Activated CD4-positive, CD25-positive, alpha-beta regulatory T cell treated with anti-CD3 and anti-CD28 coated beads, Interleukin-2, amount 50 U/mL, for 24 hours (primary cell): ENCODE measurements at regions not wholly inside any gene's neighbourhood (a gene's known extent, or its start where the extent isn't known, plus 50 kb on each side); places are given as distances from the start of the nearest gene placed in this dataset.
"Not testable (repeated sequence)": the region's sequence is repeated elsewhere in the genome, so short reads cannot be mapped to it uniquely, and the experiment has no call there.

Experiments
- ATAC-seq, 2 donors: fragments of 150-1000 bp; cut with Tn5 transposase; one replicate each; pipeline ENCODE4 v1.10.0; 2021; ENCODE audit warnings: mild to moderate bottlenecking in 1 of 2, moderate library complexity in 1 of 2

DNA sequence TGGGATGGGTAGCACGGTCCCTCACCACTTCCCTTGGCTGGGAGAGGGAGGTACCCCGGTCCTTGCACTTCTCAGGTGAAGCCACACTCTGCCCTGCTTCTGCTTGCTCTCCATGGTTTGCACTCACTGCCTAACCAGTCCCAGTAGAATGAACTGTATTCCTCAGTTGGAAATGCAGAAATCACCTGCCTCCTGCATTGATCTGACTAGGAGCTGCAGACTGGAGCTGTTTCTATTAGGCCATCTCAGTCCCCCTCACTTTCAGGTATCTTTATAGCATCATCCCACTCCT, 264.9 kb downstream of the ZWINT start:
- no peak for ATAC-seq

DNA sequence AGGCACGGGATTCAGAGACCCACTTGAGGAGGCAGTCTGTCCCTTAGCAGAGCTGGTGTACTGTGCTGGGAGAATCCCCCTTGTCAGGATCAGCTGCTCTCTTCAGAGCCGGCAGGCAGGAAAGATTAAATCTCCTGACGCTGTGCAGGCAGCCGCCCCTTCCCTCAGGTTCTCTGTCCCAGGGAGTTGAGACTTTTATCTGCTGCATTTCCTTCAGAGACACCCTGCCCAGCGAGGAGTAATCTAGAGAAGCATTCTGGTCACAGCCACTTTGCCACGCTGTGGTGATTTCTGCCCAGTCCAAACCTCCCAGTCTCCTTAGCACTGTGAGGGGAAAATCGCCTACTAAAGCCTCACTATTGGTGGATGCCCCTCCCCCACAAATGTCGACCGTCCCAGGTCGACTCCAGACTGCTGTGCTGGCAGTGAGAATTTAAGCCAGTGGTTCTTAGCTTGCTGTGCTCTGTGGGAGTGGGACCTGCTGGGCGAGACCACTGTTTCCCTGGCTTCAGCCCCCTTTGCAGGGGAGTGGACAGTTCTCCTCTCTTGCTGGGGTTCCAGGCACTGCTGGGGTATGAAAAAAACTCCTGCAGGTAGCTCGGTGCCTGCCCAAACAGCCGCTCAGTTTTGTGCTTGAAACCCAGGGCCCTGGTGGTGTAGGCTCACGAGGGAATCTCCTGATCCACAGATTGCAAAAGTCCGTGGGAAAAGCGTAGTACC, 265.4 kb downstream of the ZWINT start:
- no peak for ATAC-seq

GRCh38 chr10:56093645-56094044, 267.4 kb downstream of the ZWINT start:
- ATAC-seq = not testable (repeated sequence)

- ATAC-seq = no peak
Observed at GRCh38 chr10:56091872-56092271, 269.2 kb downstream of the ZWINT start.

DNA sequence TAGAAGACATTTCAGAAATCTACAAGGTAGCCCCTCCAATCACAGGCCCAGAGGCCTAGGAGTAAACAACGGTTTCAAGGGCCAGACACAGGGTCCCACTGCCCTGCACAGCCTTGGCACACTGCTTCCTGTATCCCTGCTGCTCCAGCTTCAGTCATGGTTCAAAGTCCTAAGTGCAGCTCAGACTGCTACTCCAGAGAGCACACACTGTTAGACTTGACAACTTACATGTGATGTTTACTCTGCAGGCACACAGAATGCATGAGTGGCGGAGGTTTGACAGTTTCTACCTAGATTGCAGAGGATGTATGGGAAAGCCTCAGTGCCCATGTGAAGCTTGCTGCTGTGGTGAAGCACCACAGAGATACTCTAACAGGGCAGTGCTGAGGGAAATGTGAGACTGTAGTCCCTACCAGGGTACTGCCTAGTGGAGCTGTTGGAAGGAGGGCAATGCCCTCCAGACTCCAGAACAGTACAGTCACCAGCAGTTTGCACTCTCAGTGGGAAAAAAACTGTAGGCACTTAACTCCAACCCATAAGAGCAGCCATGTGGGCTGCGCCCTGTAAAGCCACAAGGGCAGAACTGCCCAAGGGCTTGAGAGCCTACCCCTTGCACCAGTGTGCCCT, 270.0 kb downstream of the ZWINT start:
- no peak for ATAC-seq

GRCh38 chr10:56085406-56086122, 275.5 kb downstream of the ZWINT start:
- ATAC-seq = no peak

DNA sequence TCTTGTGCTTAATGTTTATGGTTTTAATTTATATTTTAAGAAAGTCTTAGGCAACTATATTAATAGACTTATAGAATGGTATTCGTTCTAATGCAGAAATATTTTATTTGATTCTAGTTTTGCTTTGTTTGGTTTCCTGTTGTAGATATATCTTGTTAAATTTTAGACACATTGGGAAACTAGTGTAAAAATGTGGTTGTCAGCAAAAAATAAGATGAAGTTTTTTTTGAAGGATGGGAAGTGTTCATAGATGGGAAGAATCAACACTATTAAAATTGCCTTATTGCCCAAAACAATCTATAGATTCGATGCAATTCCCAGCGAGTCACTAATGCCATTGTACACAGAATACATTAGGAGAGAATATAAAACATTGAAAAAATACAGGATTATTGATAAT, 278.9 kb downstream of the ZWINT start:
- ATAC-seq = no peak

- ATAC-seq = no peak
Observed at GRCh38 chr10:56068473-56069263, 292.4 kb downstream of the ZWINT start.

GRCh38 chr10:56068040-56068439, 293.0 kb downstream of the ZWINT start:
- ATAC-seq = no peak

- no peak for ATAC-seq
Observed at GRCh38 chr10:56063642-56064041, 297.4 kb downstream of the ZWINT start.

DNA sequence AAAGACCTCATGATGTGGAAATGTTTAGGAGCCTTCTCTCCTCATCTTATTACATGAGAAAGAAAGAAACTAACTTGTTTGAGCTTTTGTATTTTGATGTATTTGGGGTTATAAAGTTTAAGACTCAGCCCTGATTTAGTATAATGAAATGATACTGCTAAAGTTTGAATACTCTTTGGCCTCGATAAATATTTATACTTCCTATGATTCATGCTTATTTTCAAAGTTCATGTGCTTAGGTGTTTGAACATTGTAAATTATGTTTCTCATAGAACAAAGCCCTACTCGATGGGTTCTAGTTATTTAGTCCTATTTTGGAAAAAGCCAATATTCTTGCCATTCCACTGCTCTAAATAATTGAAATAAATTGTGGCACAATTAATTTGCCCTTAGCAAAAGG, 303.2 kb downstream of the ZWINT start:
- ATAC-seq = no peak

DNA sequence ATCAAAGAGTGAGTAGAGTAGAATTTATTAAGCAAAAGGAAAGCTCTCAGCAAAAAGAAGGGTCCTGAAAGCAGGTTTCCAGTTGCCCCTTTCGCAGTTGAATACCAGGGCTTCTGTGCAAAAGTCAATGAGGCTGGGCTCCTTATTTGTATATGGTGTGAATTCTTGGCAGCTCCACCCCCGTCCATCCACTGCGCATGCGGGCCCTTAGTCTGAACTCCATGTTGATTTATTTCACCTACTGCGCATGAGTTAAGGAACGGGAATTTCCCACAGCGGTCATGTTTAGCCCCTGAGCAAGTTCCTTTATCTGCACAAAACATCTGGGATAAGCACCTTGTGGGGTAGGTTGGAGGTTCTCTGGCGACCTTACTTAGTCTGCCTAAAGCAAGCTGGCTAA, 325.6 kb downstream of the ZWINT start:
- ATAC-seq = no peak

GRCh38 chr10:56028298-56029132, 332.5 kb downstream of the ZWINT start:
- ATAC-seq = no peak

DNA sequence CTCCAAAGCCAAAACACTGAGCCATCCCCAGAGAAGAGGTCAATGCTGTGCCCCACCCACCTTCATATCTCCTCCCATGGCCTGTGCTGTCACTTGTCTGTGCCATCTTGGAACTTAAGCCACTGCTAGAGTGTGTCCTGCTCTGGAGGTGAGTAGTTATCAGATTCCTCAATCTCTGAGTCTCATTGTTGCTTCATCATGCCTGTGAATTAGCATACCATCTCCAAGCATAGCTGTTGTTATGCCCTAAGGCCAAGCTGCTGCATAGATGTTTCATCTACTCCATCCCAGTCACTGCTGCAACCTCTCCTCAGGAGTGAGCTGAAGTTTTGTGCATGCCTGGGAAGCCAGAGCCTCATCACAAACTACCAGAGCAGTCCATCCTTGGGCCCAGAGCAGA, 349.0 kb downstream of the ZWINT start:
- ATAC-seq = no peak

GRCh38 chr10:56003555-56003954, 357.5 kb downstream of the ZWINT start:
- ATAC-seq = no peak

GRCh38 chr10:55989188-55989587, 371.9 kb downstream of the ZWINT start:
- ATAC-seq = no peak

GRCh38 chr10:55979203-55979602, 381.9 kb downstream of the ZWINT start:
- no peak for ATAC-seq

DNA sequence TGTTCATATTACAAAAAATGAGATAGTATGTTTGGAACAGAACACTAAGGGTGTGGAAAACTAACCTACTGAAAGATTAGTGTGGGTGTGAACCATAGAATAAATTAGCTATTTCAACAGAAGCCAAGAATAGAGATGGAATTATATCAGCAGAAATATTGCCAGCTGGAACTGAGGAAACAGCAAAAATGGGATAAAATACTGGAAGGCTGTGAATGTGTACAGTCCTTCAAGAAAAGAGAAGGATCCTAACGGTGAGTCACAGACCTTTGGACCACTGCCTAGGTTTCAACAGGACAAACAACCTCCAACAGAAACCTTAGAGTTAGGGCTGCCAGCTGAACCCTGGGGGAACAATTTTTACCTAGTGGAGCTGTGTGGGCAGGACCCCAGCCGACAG, 395.0 kb downstream of the ZWINT start:
- no peak for ATAC-seq

- ATAC-seq = no peak
Observed at GRCh38 chr10:55943403-55943802, 417.7 kb downstream of the ZWINT start.

GRCh38 chr10:55929291-55929690, 431.8 kb downstream of the ZWINT start:
- ATAC-seq = no peak

DNA sequence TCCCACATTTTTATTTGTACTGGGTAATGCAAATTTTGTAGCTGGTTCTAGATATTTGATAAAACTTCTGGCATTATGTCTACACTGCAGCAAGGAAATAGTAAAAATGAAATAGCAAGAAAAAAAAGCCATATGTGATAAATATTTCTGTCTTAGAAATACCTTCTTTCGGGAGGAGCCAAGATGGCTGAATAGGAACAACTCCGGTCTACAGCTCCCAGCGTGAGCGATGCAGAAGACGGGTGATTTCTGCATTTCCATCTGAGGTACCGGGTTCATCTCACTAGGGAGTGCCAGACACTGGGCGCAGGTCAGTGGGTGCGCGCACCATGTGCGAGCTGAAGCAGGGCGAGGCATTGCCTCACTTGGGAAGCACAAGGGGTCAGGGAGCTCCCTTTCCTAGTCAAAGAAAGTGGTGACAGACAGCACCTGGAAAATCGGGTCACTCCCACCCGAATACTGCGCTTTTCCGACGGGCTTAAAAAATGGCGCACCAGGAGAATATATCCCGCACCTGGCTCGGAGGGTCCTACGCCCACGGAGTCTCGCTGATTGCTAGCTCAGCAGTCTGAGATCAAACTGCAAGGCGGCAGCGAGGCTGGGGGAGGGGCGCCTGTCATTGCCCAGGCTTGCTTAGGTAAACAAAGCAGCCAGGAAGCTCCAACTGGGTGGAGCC, 461.4 kb downstream of the ZWINT start:
- not testable (repeated sequence) for ATAC-seq

DNA sequence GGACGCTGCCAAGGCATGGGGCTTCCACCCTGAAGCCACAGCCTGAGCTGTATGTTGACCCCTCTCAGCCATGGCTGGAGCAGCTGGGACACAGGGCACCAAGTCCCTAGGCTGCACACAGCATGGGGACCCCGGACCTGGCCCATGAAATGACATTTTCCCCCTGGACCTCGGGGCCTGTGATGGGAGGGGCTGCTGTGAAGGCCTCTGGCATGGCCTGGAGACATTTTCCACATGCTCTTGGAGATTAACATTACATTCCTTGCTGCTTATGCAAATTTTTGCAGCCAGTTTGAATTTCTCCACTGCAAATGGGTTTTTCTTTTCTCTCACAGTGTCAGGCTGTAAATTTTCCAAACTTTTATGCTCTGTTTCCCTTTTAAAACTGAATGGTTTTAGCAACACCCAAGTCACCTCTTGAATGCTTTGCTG, 463.6 kb downstream of the ZWINT start:
- no peak for ATAC-seq
